SK-N-SH (cell line): ENCODE measurements at regions not wholly inside any gene's neighbourhood (a gene's known extent, or its start where the extent isn't known, plus 50 kb on each side); places are given as distances from the start of the nearest gene placed in this dataset.

Experiments used
- CTCF ChIA-PET: fragments of 300-600, 350-600 bp; formaldehyde crosslinking; extraction: SDS; loops from one replicate; lab custom pipeline; 2021; lab: Yijun Ruan, JAX
- POLR2A ChIA-PET: fragments of 350-600 bp; sonication (Branson Sonifier 250); formaldehyde crosslinking; extraction: SDS; loops from one replicate; lab custom pipeline; 2020; ENCODE audit warnings: antibody characterized with exemption, inconsistent platforms; lab: Yijun Ruan, JAX
- DNase-seq: peaks from one replicate; pipeline ENCODE4 v3.0.0; 2012
- H2AFZ ChIP-seq: fragments of 200-600 bp; sonication (generic); 2 replicates; pipeline ENCODE4 v1.8.1; 2016; ENCODE audit warnings: antibody characterized with exemption, mild to moderate bottlenecking, low read depth
- H3F3A ChIP-seq: fragments of 200-600 bp; sonication (generic); replicated peaks from 2 replicates; pipeline ENCODE3; 2016; ENCODE audit warnings: antibody characterized with exemption, mild to moderate bottlenecking; ENCODE audit not compliant: insufficient read depth
- H3K27ac ChIP-seq, 2 experiments: fragments of 200-500 bp in 1 of 2; fragments of 200-600 bp in 1 of 2; sonication (Bioruptor generic) in 1 of 2; sonication (generic), shearing (Covaris generic) in 1 of 2; 2 replicates each; pipeline versions ENCODE4 v1.5.1 to v1.6.1; 2014 to 2016; ENCODE audit warnings: low read depth in 2 of 2, inconsistent platforms in 1 of 2, low read length in 1 of 2, mild to moderate bottlenecking in 1 of 2, mixed read lengths in 1 of 2
- H3K27me3 ChIP-seq: fragments of 200-600 bp; sonication (generic), shearing (Covaris generic); 2 replicates; pipeline ENCODE4 v1.6.1; 2016; ENCODE audit warnings: mixed run types; ENCODE audit not compliant: insufficient read depth
- H3K36me3 ChIP-seq, 2 experiments: fragments of 200-500 bp in 1 of 2; fragments of 200-600 bp in 1 of 2; sonication (Bioruptor generic) in 1 of 2; sonication (generic) in 1 of 2; replicated peaks in 1 of 2; 2 replicates each; pipeline versions ENCODE3 to v1.5.1; 2014 to 2016; ENCODE audit warnings: low read length in 1 of 2, mild to moderate bottlenecking in 1 of 2; ENCODE audit not compliant: insufficient read depth in 2 of 2, control insufficient read depth in 1 of 2
- H3K4me1 ChIP-seq, 2 experiments: fragments of 200-500 bp in 1 of 2; fragments of 200-600 bp in 1 of 2; sonication (Bioruptor generic) in 1 of 2; sonication (generic), shearing (Covaris generic) in 1 of 2; 2 replicates each; pipeline versions ENCODE4 v1.5.1 to v1.6.1; 2014 to 2016; ENCODE audit warnings: low read depth in 1 of 2, low read length in 1 of 2, mixed run types in 1 of 2; ENCODE audit not compliant: insufficient read depth in 2 of 2, control insufficient read depth in 1 of 2
- H3K4me2 ChIP-seq: fragments of 200-600 bp; sonication (generic), shearing (Covaris generic); 2 replicates; pipeline ENCODE4 v1.6.1; 2017; ENCODE audit warnings: mixed run types
- H3K4me3 ChIP-seq, 2 experiments: fragments of 200-500 bp in 1 of 2; fragments of 200-600 bp in 1 of 2; sonication (Bioruptor generic) in 1 of 2; sonication (generic), shearing (Covaris generic) in 1 of 2; 2 replicates each; pipeline versions ENCODE4 v1.5.1 to v1.8.1; 2014 to 2016; ENCODE audit warnings: low read depth in 2 of 2, inconsistent platforms in 1 of 2, low read length in 1 of 2, mild to moderate bottlenecking in 1 of 2, mixed read lengths in 1 of 2, moderate library complexity in 1 of 2
- H3K79me2 ChIP-seq: fragments of 200-600 bp; sonication (generic); 2 replicates; pipeline ENCODE4 v1.8.1; 2017; ENCODE audit warnings: mild to moderate bottlenecking; ENCODE audit not compliant: insufficient read depth
- H3K9ac ChIP-seq: fragments of 200-600 bp; sonication (generic); 2 replicates; pipeline ENCODE4 v1.6.1; 2017; ENCODE audit warnings: mixed run types
- H3K9me2 ChIP-seq: fragments of 200-600 bp; sonication (generic); 2 replicates; pipeline ENCODE4 v1.6.1; 2017; ENCODE audit warnings: mixed run types
- H3K9me3 ChIP-seq: fragments of 200-600 bp; sonication (generic); 2 replicates; pipeline ENCODE4 v1.6.1; 2017; ENCODE audit warnings: mixed run types, mild to moderate bottlenecking, moderate library complexity
- H4K20me1 ChIP-seq: fragments of 200-600 bp; sonication (generic); 2 replicates; pipeline ENCODE4 v1.6.1; 2017; ENCODE audit warnings: mild to moderate bottlenecking, mixed run types; ENCODE audit not compliant: insufficient read depth
- ELF1 ChIP-seq: IDR thresholded peaks from 2 replicates; pipeline ENCODE4 v1.4.0; 2012
- EZH2phosphoT487 ChIP-seq: fragments of 200-600 bp; sonication (generic); IDR thresholded peaks from 2 replicates; pipeline ENCODE4 v1.6.1; 2017; ENCODE audit warnings: low read depth, mixed run types, mild to moderate bottlenecking, antibody characterized with exemption, moderate library complexity, borderline replicate concordance
- FOXJ3 ChIP-seq: sonication (generic); formaldehyde crosslinking; IDR thresholded peaks from 2 replicates; pipeline ENCODE4 v1.5.1; 2020; ENCODE audit warnings: mild to moderate bottlenecking, missing genetic modification reagents
- FOXM1 ChIP-seq: IDR thresholded peaks from 2 replicates; pipeline ENCODE4 v1.4.0; 2012; ENCODE audit warnings: low read depth, mild to moderate bottlenecking
- GATA2 ChIP-seq: sonication (generic); formaldehyde crosslinking; IDR thresholded peaks from 2 replicates; pipeline ENCODE4 v1.5.0; 2020; ENCODE audit warnings: mild to moderate bottlenecking, missing genetic modification reagents
- JUND ChIP-seq: IDR thresholded peaks from 2 replicates; pipeline ENCODE4 v1.4.0; 2012
- MXI1 ChIP-seq: IDR thresholded peaks from 2 replicates; pipeline ENCODE4 v1.6.1; 2012; ENCODE audit warnings: mild to moderate bottlenecking, low read depth, low read length, improper control_type of control experiment
- NRF1 ChIP-seq: IDR thresholded peaks from 2 replicates; pipeline ENCODE4 v1.6.1; 2012; ENCODE audit warnings: low read depth, mild to moderate bottlenecking, low read length
- RAD21 ChIP-seq: IDR thresholded peaks from 2 replicates; pipeline ENCODE4 v1.6.1; 2012; ENCODE audit warnings: mild to moderate bottlenecking, low read length
- RCOR1 ChIP-seq: fragments of 150-350 bp; IDR thresholded peaks from 2 replicates; pipeline ENCODE4 v1.6.1; 2017; ENCODE audit warnings: antibody characterized with exemption, low read length
- RFX5 ChIP-seq: IDR thresholded peaks from 2 replicates; pipeline ENCODE4 v1.6.1; 2012; ENCODE audit warnings: mild to moderate bottlenecking, improper control_type of control experiment, low read length
- SMC3 ChIP-seq: IDR thresholded peaks from 2 replicates; pipeline ENCODE4 v1.6.1; 2012; ENCODE audit warnings: low read depth, low read length, improper control_type of control experiment
- TEAD4 ChIP-seq: IDR thresholded peaks from 2 replicates; pipeline ENCODE4 v1.4.0; 2012; ENCODE audit warnings: mild to moderate bottlenecking, borderline replicate concordance; ENCODE audit not compliant: insufficient read depth
- YY1 ChIP-seq: IDR thresholded peaks from 2 replicates; pipeline ENCODE4 v1.4.0; 2012; ENCODE audit warnings: low read depth, mild to moderate bottlenecking
- WGBS: methylation state at CpG from one replicate; pipeline ENCODE4 v1.1.6; 2017; ENCODE audit warnings: low lambda C conversion rate; 5-methylcytosine and 5-hydroxymethylcytosine counted together
- TF ChIP-seq, protein P1 (sequence below): fragments of 200-600 bp; sonication (generic); IDR thresholded peaks from 2 replicates; pipeline ENCODE4 v1.6.1; 2017; ENCODE audit warnings: antibody characterized with exemption, mild to moderate bottlenecking, moderate library complexity
- TF ChIP-seq, protein P2 (sequence below): fragments of 150-350 bp; IDR thresholded peaks from 2 replicates; pipeline ENCODE4 v1.6.1; 2016; ENCODE audit warnings: mild to moderate bottlenecking, low read depth, low read length
- TF ChIP-seq, protein P3 (sequence below): IDR thresholded peaks from 2 replicates; pipeline ENCODE4 v1.4.0; 2012; ENCODE audit warnings: low read depth
- TF ChIP-seq, protein P4 (sequence below): IDR thresholded peaks from 2 replicates; pipeline ENCODE4 v1.6.1; 2012; ENCODE audit warnings: mild to moderate bottlenecking, low read depth, low read length, moderate library complexity
- TF ChIP-seq, protein P5 (sequence below): fragments of 150-350 bp; IDR thresholded peaks from 2 replicates; pipeline ENCODE4 v1.6.1; 2017; ENCODE audit warnings: antibody characterized with exemption, low read length, low read depth, borderline replicate concordance

DNA sequence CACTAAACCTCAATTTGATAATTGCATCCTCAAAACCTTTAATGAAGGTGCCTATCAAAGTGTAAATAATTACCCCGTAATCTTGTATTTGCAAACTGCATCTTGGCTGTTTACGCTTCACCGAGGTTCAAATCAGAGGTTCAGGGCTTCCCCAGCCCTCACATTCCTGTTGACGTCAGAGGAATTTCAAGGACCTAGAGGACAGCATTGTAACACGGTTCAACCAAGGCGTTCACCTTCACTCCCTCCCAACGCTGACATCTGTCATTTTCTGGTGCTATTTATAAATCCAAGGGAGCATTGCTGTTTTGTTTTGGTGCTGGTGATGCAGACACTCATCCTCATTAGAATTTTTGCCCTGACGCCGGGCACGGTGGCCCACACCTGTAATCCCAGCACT lies 691.6 kb upstream of the RBFOX1 start (continued):
- TF ChIP-seq, protein P1, sequence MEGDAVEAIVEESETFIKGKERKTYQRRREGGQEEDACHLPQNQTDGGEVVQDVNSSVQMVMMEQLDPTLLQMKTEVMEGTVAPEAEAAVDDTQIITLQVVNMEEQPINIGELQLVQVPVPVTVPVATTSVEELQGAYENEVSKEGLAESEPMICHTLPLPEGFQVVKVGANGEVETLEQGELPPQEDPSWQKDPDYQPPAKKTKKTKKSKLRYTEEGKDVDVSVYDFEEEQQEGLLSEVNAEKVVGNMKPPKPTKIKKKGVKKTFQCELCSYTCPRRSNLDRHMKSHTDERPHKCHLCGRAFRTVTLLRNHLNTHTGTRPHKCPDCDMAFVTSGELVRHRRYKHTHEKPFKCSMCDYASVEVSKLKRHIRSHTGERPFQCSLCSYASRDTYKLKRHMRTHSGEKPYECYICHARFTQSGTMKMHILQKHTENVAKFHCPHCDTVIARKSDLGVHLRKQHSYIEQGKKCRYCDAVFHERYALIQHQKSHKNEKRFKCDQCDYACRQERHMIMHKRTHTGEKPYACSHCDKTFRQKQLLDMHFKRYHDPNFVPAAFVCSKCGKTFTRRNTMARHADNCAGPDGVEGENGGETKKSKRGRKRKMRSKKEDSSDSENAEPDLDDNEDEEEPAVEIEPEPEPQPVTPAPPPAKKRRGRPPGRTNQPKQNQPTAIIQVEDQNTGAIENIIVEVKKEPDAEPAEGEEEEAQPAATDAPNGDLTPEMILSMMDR, result no peak
- no peak for TF ChIP-seq GATA2
- TF ChIP-seq ELF1, result no peak
- TF ChIP-seq NRF1, result no peak
- TF ChIP-seq TEAD4, result no peak

DNA sequence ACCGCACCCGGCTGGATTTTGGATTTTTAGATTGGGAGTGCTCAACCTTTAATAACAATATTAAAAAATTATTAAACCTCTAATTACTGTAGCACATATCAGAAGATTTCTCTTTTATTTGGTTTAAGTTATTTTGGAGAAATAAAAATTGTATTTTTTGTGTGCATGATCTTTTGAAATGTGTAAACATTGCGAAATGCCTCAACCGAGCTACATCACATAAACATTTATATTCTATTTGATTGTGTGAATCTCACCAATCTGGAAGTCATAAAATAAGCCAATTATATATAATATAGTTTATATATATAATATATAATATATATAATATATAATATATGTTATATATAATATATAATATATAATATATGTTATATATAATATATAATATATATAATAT lies 696.2 kb upstream of the RBFOX1 start:
- H3K9me3 ChIP-seq, result no peaks in the 10 kb centered on the region
- DNase-seq, result no peak
- ChIA-PET POLR2A (no interaction called here), CTCF (no interaction called here)
- WGBS, result 85% methylated on average over 4 of the region's 4 CpGs
- no peaks in the 10 kb centered on the region for H4K20me1 ChIP-seq
- no peaks in the 10 kb centered on the region for H3K36me3 ChIP-seq
- no peak overlapping the region for H2AFZ ChIP-seq
- H3K9me2 ChIP-seq, result no peaks in the 10 kb centered on the region
- no peaks in the 10 kb centered on the region for H3K27me3 ChIP-seq
- no peaks in the 10 kb centered on the region for H3F3A ChIP-seq
- no peak overlapping the region for H3K27ac ChIP-seq
- H3K4me3 ChIP-seq, result no peak overlapping the region
- no peak overlapping the region for H3K9ac ChIP-seq
- no peaks in the 10 kb centered on the region for H3K79me2 ChIP-seq
- H3K4me2 ChIP-seq, result no peak overlapping the region
- TF ChIP-seq FOXM1, result no peak
- TF ChIP-seq RFX5, result no peak
- TF ChIP-seq, protein P2, sequence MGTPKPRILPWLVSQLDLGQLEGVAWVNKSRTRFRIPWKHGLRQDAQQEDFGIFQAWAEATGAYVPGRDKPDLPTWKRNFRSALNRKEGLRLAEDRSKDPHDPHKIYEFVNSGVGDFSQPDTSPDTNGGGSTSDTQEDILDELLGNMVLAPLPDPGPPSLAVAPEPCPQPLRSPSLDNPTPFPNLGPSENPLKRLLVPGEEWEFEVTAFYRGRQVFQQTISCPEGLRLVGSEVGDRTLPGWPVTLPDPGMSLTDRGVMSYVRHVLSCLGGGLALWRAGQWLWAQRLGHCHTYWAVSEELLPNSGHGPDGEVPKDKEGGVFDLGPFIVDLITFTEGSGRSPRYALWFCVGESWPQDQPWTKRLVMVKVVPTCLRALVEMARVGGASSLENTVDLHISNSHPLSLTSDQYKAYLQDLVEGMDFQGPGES, result no peak
- TF ChIP-seq FOXJ3 (CRISPR knock-in tag), result no peak
- TF ChIP-seq, protein P3, sequence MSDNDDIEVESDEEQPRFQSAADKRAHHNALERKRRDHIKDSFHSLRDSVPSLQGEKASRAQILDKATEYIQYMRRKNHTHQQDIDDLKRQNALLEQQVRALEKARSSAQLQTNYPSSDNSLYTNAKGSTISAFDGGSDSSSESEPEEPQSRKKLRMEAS, result no peak
- no peak for TF ChIP-seq GATA2
- no peak for TF ChIP-seq RCOR1
- TF ChIP-seq EZH2phosphoT487, result no peak
- TF ChIP-seq, protein P4, sequence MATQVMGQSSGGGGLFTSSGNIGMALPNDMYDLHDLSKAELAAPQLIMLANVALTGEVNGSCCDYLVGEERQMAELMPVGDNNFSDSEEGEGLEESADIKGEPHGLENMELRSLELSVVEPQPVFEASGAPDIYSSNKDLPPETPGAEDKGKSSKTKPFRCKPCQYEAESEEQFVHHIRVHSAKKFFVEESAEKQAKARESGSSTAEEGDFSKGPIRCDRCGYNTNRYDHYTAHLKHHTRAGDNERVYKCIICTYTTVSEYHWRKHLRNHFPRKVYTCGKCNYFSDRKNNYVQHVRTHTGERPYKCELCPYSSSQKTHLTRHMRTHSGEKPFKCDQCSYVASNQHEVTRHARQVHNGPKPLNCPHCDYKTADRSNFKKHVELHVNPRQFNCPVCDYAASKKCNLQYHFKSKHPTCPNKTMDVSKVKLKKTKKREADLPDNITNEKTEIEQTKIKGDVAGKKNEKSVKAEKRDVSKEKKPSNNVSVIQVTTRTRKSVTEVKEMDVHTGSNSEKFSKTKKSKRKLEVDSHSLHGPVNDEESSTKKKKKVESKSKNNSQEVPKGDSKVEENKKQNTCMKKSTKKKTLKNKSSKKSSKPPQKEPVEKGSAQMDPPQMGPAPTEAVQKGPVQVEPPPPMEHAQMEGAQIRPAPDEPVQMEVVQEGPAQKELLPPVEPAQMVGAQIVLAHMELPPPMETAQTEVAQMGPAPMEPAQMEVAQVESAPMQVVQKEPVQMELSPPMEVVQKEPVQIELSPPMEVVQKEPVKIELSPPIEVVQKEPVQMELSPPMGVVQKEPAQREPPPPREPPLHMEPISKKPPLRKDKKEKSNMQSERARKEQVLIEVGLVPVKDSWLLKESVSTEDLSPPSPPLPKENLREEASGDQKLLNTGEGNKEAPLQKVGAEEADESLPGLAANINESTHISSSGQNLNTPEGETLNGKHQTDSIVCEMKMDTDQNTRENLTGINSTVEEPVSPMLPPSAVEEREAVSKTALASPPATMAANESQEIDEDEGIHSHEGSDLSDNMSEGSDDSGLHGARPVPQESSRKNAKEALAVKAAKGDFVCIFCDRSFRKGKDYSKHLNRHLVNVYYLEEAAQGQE, result no peak
- no peak for TF ChIP-seq RAD21
- TF ChIP-seq YY1, result no peak
- no peak for TF ChIP-seq SMC3
- no peak for TF ChIP-seq MXI1
- TF ChIP-seq JUND, result no peak
- TF ChIP-seq, protein P5, sequence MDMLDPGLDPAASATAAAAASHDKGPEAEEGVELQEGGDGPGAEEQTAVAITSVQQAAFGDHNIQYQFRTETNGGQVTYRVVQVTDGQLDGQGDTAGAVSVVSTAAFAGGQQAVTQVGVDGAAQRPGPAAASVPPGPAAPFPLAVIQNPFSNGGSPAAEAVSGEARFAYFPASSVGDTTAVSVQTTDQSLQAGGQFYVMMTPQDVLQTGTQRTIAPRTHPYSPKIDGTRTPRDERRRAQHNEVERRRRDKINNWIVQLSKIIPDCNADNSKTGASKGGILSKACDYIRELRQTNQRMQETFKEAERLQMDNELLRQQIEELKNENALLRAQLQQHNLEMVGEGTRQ, result no peak
- no peaks in the 10 kb centered on the region for H3K4me1 ChIP-seq
